ENCODE measurements at regions not wholly inside any gene's neighbourhood (a gene's known extent, or its start where the extent isn't known, plus 50 kb on each side); places are given as distances from the start of the nearest gene placed in this dataset.

- POLR2A ChIA-PET (ENCODE audit: unreplicated experiment) = no interaction called here
- no peak overlapping the region for H3K56ac ChIP-seq (ENCODE audit: extremely low read depth, insufficient read depth, low read length)
- no peaks in the 10 kb centered on the region for H3K79me1 ChIP-seq (ENCODE audit: low read depth in 1 of 2, low read length in 2 of 2)
- no peak overlapping the region for H2BK20ac ChIP-seq (ENCODE audit: low read depth, low read length)
- H4K5ac ChIP-seq (ENCODE audit: low read depth, low read length) = no peak overlapping the region
- H4K20me1 ChIP-seq (ENCODE audit: insufficient read depth, low read length) = no peaks in the 10 kb centered on the region
- intact Hi-C loops (cut with micrococcal nuclease) (no loop called here), in situ Hi-C loops (cut with MboI; ENCODE audit: low sequenced_read_pairs) (no loop called here), dilution Hi-C loops (cut with HindIII; ENCODE audit: low sequenced_read_pairs, unreplicated experiment) (no loop called here)
- H3K27me3 ChIP-seq (ENCODE audit: control insufficient read depth, insufficient read depth, low read length) = peaks cover 2% of the 10 kb centered on the region
- CTCF ChIA-PET = no interaction called here
- WGBS, 2 experiments (ENCODE audit: extremely low coverage in 2 of 2, insufficient read length in 1 of 2) = 0% methylated on average over 1 of the region's 5 CpGs; no CpG with 5 or more reads in 1 of the 2 experiments
- H2BK5ac ChIP-seq (ENCODE audit: low read depth, low read length, poor library complexity, severe bottlenecking) = no peak overlapping the region
- no peak overlapping the region for H3K14ac ChIP-seq (replicated peaks; ENCODE audit: low read depth, low read length)
- no peak overlapping the region for H4K8ac ChIP-seq (ENCODE audit: low read depth in 2 of 2, low read length in 2 of 2)
- H3K9ac ChIP-seq (ENCODE audit: low read depth, low read length) = no peak overlapping the region
- no peak overlapping the region for H2BK15ac ChIP-seq (ENCODE audit: low read depth, low read length)
- DNase-seq (no peak), ATAC-seq (ENCODE audit: low read depth) (no peak)
- H3K4me1 ChIP-seq (ENCODE audit: control insufficient read depth, insufficient read depth, low read length) = no peaks in the 10 kb centered on the region
- H3K4ac ChIP-seq (ENCODE audit: low read depth, low read length) = no peak overlapping the region
- no peak overlapping the region for H2AK9ac ChIP-seq (replicated peaks; ENCODE audit: low read depth, low read length, poor library complexity)
- no peak overlapping the region for H4K91ac ChIP-seq (ENCODE audit: insufficient read depth, low read depth, low read length)
- no peak overlapping the region for H3K4me2 ChIP-seq (ENCODE audit: low read depth, low read length)
- no peak overlapping the region for H2AFZ ChIP-seq (replicated peaks; ENCODE audit: low read length, poor library complexity)
- no peak for TF ChIP-seq NFE2L2 (IDR thresholded peaks at IDR 0.05; ENCODE audit: low read depth, low read length)
- TF ChIP-seq CTCF (conservative IDR thresholded peaks at IDR 0.05; ENCODE audit: low read depth, low read length) = no peak
- no peak for TF ChIP-seq MAZ (IDR thresholded peaks at IDR 0.05; ENCODE audit: borderline replicate concordance, low read depth, low read length)
- TF ChIP-seq CEBPB (IDR thresholded peaks at IDR 0.05; ENCODE audit: low read depth, low read length) = no peak
- no peak for TF ChIP-seq MAFK (IDR thresholded peaks at IDR 0.05; ENCODE audit: low read depth, low read length)
- no peak for TF ChIP-seq SMC3 (IDR thresholded peaks at IDR 0.05; ENCODE audit: low read depth, low read length)
- TF ChIP-seq ELK1 (IDR thresholded peaks at IDR 0.05; ENCODE audit: borderline replicate concordance, low read depth, low read length) = no peak
- no peak for TF ChIP-seq MXI1 (IDR thresholded peaks at IDR 0.05; ENCODE audit: borderline replicate concordance, low read depth, low read length)
- TF ChIP-seq RAD21 (IDR thresholded peaks at IDR 0.05; ENCODE audit: low read length) = no peak
- TF ChIP-seq FOS (IDR thresholded peaks at IDR 0.05; ENCODE audit: low read depth, low read length) = no peak
- TF ChIP-seq RCOR1 (IDR thresholded peaks at IDR 0.05; ENCODE audit: insufficient replicate concordance, low read length) = no peak
- no peak overlapping the region for H2BK120ac ChIP-seq (ENCODE audit: low read depth, low read length)
- H2AK5ac ChIP-seq (ENCODE audit: low read depth, low read length) = no peak overlapping the region
- H3K9me3 ChIP-seq (ENCODE audit: control insufficient read depth, insufficient read depth, low read length) = no peaks in the 10 kb centered on the region
- H3K36me3 ChIP-seq (ENCODE audit: control insufficient read depth, insufficient read depth, low read length) = no peaks in the 10 kb centered on the region
- H3K27ac ChIP-seq (ENCODE audit: insufficient read depth, low read length) = no peak overlapping the region
- no peak overlapping the region for H3K23ac ChIP-seq (ENCODE audit: low read depth, low read length)
- H3K9me1 ChIP-seq (ENCODE audit: insufficient read depth, low read length) = no peaks in the 10 kb centered on the region
- H3K18ac ChIP-seq (ENCODE audit: low read depth, low read length) = no peak overlapping the region
- H3K4me3 ChIP-seq (ENCODE audit: insufficient read depth, low read depth, low read length) = no peak overlapping the region
- no TSS peak for BruUV-seq (replicated peaks)
Observed at GRCh38 chr6:156126535-156126934, 650.6 kb upstream of the ARID1B start.
